ENCODE measurements at regions not wholly inside any gene's neighbourhood (a gene's known extent, or its start where the extent isn't known, plus 50 kb on each side); places are given as distances from the start of the nearest gene placed in this dataset.

GRCh38 chr4:24322995-24323394 lies 261.4 kb downstream of the DHX15 start:
- 46% methylated on average over 3 of the region's 3 CpGs; no CpG with 5 or more reads in 1 of the 2 experiments for WGBS, 2 experiments (ENCODE audit: extremely low coverage in 1 of 2, insufficient coverage in 1 of 2, insufficient read length in 1 of 2, insufficient replicate concordance in 2 of 2, low coverage in 1 of 2, low lambda C conversion rate in 2 of 2, missing lambda C conversion rate in 1 of 2)
- TF ChIP-seq JUND (IDR thresholded peaks at IDR 0.05; ENCODE audit: low read length) = no peak
- TF ChIP-seq POLR2A (IDR thresholded peaks at IDR 0.05; ENCODE audit: control extremely low read depth in 1 of 2, low read depth in 2 of 2, low read length in 2 of 2) = no peak
- TF ChIP-seq CBX8 (IDR thresholded peaks at IDR 0.05; ENCODE audit: borderline replicate concordance, low read depth, low read length) = no peak

More at GRCh38 chr4:24322995-24323394, 261.4 kb downstream of the DHX15 start:
- Histone ChIP-seq H3K9me3 (ENCODE audit: insufficient read depth in 2 of 2, low read depth in 1 of 2, low read length in 1 of 2) (no peaks in the 10 kb centered on the region), H2BK20ac (ENCODE audit: low read length) (no peak overlapping the region), H2BK5ac (ENCODE audit: low read depth, low read length) (peak overlapping the region; percentile 72; the same call in 1 of the 2 replicates), H3K4me2 (ENCODE audit: insufficient read depth in 1 of 2, low read depth in 2 of 2, low read length in 2 of 2) (peak overlapping the region; percentile 61 to 80), H3K56ac (replicated peaks; ENCODE audit: insufficient read length, low read depth, low read length) (no peak overlapping the region), H3K14ac (ENCODE audit: insufficient read length) (no peak overlapping the region), H4K91ac (replicated peaks; ENCODE audit: insufficient read length, low read length) (peak overlapping the region; percentile 88), H3K4me1 (replicated peaks in 1 of 4; ENCODE audit: control insufficient read depth in 3 of 4, insufficient read depth in 4 of 4, low read length in 3 of 4) (peaks cover 4 to 20% (median 14%) of the 10 kb centered on the region in 4 experiments; a peak in 6 of 7 replicates), H3K27ac (ENCODE audit: low read depth, low read length) (no peak overlapping the region), H2AK5ac (ENCODE audit: low read depth, low read length) (no peak overlapping the region), H3K4me3 (ENCODE audit: extremely low read depth in 1 of 4, insufficient read depth in 2 of 4, low read depth in 3 of 4, low read length in 4 of 4) (peak overlapping the region in 3 of 4 experiments; percentile 19 to 49 (median 45); a peak in 6 of 8 replicates), H2BK15ac (ENCODE audit: low read length) (no peak overlapping the region), H4K8ac (ENCODE audit: extremely low read depth, insufficient read depth, low read length) (no peak overlapping the region), H3K9ac (replicated peaks in 1 of 4; ENCODE audit: extremely low read depth in 1 of 4, low read depth in 3 of 4, low read length in 3 of 4) (peak overlapping the region in 1 of 4 experiments; percentile 50; a peak in 1 of 7 replicates), H3K36me3 (ENCODE audit: control insufficient read depth in 2 of 4, insufficient read depth in 4 of 4, low read length in 3 of 4) (peaks cover 0 to 11% (median 0%) of the 10 kb centered on the region in 4 experiments; a peak in 3 of 8 replicates), H3K4ac (replicated peaks; ENCODE audit: insufficient read length, low read depth, low read length) (no peak overlapping the region), H4K5ac (ENCODE audit: insufficient read length, low read depth, low read length) (peak overlapping the region; percentile 95), H3K79me1 (ENCODE audit: low read depth, low read length) (no peaks in the 10 kb centered on the region), H3K18ac (ENCODE audit: extremely low read depth, low read length) (peak overlapping the region; percentile 34; the same call in 1 of the 2 replicates), H3K23me2 (ENCODE audit: low read depth, low read length) (peaks cover 2% of the 10 kb centered on the region; the same call in 1 of the 2 replicates), H2BK120ac (replicated peaks; ENCODE audit: low read depth, low read length) (peak overlapping the region; percentile 89), H4K20me1 (replicated peaks in 1 of 2; ENCODE audit: control insufficient read depth in 1 of 2, insufficient read depth in 2 of 2, low read length in 2 of 2) (no peaks in the 10 kb centered on the region), H3K79me2 (ENCODE audit: control insufficient read depth in 1 of 2, insufficient read depth in 2 of 2, low read length in 2 of 2) (peaks cover 0 to 32% of the 10 kb centered on the region in 2 experiments; a peak in 3 of 4 replicates), H3K27me3 (replicated peaks in 1 of 4; ENCODE audit: control insufficient read depth in 3 of 4, extremely low read depth in 1 of 4, insufficient read depth in 3 of 4, low read length in 3 of 4) (no peaks in the 10 kb centered on the region), H2AFZ (ENCODE audit: low read length) (no peak overlapping the region), H3K23ac (ENCODE audit: insufficient read length) (no peak overlapping the region), H2BK12ac (ENCODE audit: low read depth, low read length) (0 out of 2 replicates have a peak overlapping the region, but pooled peaks have one; percentile 46)
- POLR2A ChIA-PET (ENCODE audit: partially characterized antibody) = interaction anchor here (0.9 to 2.0 kb wide), 4 partner anchors 10 to 147 kb away, joined by 3 to 6 read pairs (median 4); no protein-coding TSS in a partner anchor
- no peak for DNase-seq (ENCODE audit: low read depth in 1 of 2, low spot score in 2 of 2)
- no peak for FAIRE-seq
- CTCF ChIA-PET (ENCODE audit: partially characterized antibody) = interaction anchor here (3.4 kb wide), 1 partner anchor 26 kb away, joined by 21 read pairs; no protein-coding TSS in a partner anchor
